HG03378 (cell line): ENCODE measurements at regions not wholly inside any gene's neighbourhood (a gene's known extent, or its start where the extent isn't known, plus 50 kb on each side); places are given as distances from the start of the nearest gene placed in this dataset.

ENCODE experiments used
- ATAC-seq: cut with Tn5 transposase; IDR thresholded peaks from one replicate; pipeline ENCODE4 v1.9.1; 2021; ENCODE audit warnings: mild to moderate bottlenecking, moderate library complexity; ENCODE audit not compliant: unreplicated experiment

- ATAC-seq: no peak
Observed at GRCh38 chr13:47211106-47211505, 314.3 kb upstream of the HTR2A start.

GRCh38 chr13:47206111-47206510 is 309.3 kb upstream of the HTR2A start:
- no peak for ATAC-seq

- ATAC-seq: no peak
Observed at GRCh38 chr13:47190696-47191305, 293.9 kb upstream of the HTR2A start.

GRCh38 chr13:47188802-47189201 is 291.9 kb upstream of the HTR2A start:
- ATAC-seq: no peak

GRCh38 chr13:47186471-47186870 is 289.6 kb upstream of the HTR2A start:
- no peak for ATAC-seq

- no peak for ATAC-seq
Observed at GRCh38 chr13:47184321-47184720, 287.5 kb upstream of the HTR2A start.

GRCh38 chr13:47179321-47179720 is 282.5 kb upstream of the HTR2A start:
- no peak for ATAC-seq

- ATAC-seq: no peak
Observed at GRCh38 chr13:47178090-47178950, 281.5 kb upstream of the HTR2A start.

GRCh38 chr13:47175172-47175866 is 278.5 kb upstream of the HTR2A start:
- no peak for ATAC-seq

- ATAC-seq: no peak
Observed at GRCh38 chr13:47170971-47171370, 274.1 kb upstream of the HTR2A start.

GRCh38 chr13:47168618-47169017 is 271.8 kb upstream of the HTR2A start:
- ATAC-seq: no peak

- no peak for ATAC-seq
Observed at GRCh38 chr13:47168066-47168465, 271.2 kb upstream of the HTR2A start.

- ATAC-seq: no peak
Observed at GRCh38 chr13:47166336-47166735, 269.5 kb upstream of the HTR2A start.

- no peak for ATAC-seq
Observed at GRCh38 chr13:47159853-47160550, 263.1 kb upstream of the HTR2A start.

- ATAC-seq: no peak
Observed at GRCh38 chr13:47158593-47158992, 261.7 kb upstream of the HTR2A start.

GRCh38 chr13:47148543-47148942 is 251.7 kb upstream of the HTR2A start:
- ATAC-seq: no peak

- ATAC-seq: no peak
Observed at GRCh38 chr13:47147812-47148119, 250.9 kb upstream of the HTR2A start.

GRCh38 chr13:47146991-47147811 is 250.3 kb upstream of the HTR2A start:
- ATAC-seq: peak; percentile 98

- ATAC-seq: no peak
Observed at GRCh38 chr13:47146136-47146535, 249.3 kb upstream of the HTR2A start.

GRCh38 chr13:47144782-47145181 is 247.9 kb upstream of the HTR2A start:
- ATAC-seq: no peak

- ATAC-seq: no peak
Observed at GRCh38 chr13:47142105-47142504, 245.3 kb upstream of the HTR2A start.
